NCI-H1436 (cell line): ENCODE measurements at regions not wholly inside any gene's neighbourhood (a gene's known extent, or its start where the extent isn't known, plus 50 kb on each side); places are given as distances from the start of the nearest gene placed in this dataset.

Experiments
- DNase-seq: peaks from one replicate; lab custom pipeline; 2025; lab: John Stamatoyannopoulos, UW

- no peak for DNase-seq
Measured at GRCh38 chrX:109843963-109844751, 111.1 kb upstream of the ACSL4 start.

- no peak for DNase-seq
Measured at GRCh38 chrX:109844986-109845385, 111.9 kb upstream of the ACSL4 start.

DNA sequence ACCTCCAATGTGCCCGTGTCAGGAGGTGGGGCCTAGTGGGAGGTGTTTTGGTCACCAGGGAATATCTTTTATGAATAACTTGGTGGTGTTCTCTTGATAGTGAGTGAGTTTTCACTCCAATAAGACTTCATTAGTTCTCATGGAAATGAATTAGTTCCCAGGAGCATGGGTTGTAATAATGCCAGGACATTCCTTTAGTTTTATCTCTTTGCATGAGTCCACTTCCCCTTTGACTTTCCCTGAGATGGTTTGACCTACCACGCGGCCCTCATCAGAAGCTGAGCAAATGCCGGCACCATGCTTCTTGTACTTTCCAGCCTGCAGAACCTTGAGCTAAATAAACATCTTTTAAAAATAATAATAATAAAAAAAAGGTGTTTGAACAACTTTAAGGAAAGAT lies 112.9 kb upstream of the ACSL4 start:
- no peak for DNase-seq

GRCh38 chrX:109847257-109848187 lies 114.5 kb upstream of the ACSL4 start:
- DNase-seq, result no peak

GRCh38 chrX:109848461-109849050 lies 115.5 kb upstream of the ACSL4 start:
- no peak for DNase-seq

GRCh38 chrX:109854096-109854495 lies 121.0 kb upstream of the ACSL4 start:
- no peak for DNase-seq

DNA sequence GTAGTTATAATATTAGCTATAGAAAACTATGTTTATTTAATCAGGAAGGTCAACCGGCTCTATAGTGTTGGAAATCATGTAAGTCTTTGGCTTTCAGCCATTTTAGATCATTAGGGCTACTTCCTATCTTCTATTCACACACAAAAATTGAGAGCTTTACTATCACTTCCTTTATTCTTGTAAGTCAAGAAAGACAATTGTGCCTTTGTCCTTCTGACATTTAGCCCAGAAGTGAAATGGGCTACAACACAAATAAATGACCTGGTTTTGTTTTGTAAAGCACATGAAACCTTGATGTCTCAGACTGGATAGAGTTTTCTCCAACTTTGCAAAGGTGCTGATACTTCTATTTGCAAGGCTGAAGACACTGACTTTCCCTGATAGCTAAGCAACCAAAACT lies 122.4 kb upstream of the ACSL4 start:
- no peak for DNase-seq

- DNase-seq, result peak; percentile 37
Measured at GRCh38 chrX:109856974-109857373, 123.9 kb upstream of the ACSL4 start.

GRCh38 chrX:109857584-109858228 lies 124.6 kb upstream of the ACSL4 start:
- no peak for DNase-seq

DNA sequence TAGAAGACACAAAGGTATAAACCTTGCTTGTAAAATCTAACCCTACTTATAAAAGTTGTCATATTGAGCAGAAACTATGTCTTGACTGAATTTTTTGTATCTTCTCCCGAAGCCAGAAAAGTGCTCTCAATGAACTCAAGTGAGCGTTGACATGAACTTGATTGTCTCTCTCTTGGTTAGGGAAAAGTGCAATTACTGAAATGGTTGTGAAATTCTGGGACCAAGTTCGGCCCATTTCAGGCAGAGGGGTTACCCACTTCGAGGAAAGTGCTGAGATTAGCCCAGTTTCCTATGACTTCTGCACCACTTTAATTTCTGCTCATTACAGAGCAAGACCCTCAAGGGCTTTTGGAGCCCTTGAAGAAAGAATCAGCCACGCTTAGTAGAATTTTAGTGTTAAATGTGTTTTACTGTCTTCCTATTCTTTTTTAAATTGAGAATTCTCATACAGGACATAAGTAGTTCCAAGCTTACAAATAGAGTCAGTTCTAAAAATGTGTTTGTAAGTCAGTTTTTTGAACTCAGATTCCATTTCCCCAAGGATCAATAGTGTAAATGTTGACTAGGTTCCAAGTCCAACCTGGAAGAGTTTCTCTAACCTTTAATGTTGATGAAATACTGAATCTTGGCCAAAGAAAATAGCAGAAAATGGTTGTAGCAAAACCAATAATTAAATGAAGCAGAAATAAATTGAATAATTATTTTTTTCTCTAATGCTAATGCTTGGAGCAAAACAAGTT lies 125.7 kb upstream of the ACSL4 start:
- no peak for DNase-seq

DNA sequence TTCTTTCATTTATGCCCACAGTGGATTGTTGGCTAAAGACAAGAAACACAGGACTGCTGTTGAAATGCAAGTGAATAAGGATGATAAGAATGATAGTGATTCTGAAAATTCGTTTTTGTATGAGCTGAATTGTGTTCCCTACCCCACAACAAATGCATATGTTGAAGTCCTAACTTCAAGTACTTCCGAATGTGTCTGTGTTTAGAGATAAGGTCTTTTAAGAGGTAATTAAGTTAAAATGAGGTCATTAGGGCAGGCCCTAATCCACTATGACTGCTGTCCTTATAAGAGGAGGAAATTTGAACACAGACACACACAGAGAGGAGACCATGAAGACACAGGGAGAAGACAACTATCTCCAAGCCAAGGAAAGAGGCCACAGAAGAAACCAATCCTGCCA lies 126.6 kb upstream of the ACSL4 start:
- DNase-seq, result no peak

DNA sequence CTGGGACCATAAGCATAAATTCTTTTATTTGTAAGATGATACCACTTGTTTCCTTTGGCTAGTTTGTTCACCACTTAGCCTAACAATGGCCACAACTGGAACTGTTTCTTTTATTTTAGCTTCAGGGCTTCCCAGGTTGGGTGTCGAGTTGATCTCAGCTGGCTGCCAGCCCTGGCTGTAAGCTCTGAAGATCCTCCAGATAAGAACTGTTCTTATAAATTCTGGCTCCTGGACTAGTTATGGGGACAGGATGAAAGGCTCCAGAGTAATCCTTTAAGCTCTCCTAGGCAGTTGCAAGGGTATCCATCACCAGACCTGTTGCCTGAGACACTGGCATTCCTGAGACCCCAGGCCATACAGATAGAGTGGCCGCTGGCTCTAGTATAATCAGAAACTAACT lies 129.4 kb upstream of the ACSL4 start:
- no peak for DNase-seq

DNA sequence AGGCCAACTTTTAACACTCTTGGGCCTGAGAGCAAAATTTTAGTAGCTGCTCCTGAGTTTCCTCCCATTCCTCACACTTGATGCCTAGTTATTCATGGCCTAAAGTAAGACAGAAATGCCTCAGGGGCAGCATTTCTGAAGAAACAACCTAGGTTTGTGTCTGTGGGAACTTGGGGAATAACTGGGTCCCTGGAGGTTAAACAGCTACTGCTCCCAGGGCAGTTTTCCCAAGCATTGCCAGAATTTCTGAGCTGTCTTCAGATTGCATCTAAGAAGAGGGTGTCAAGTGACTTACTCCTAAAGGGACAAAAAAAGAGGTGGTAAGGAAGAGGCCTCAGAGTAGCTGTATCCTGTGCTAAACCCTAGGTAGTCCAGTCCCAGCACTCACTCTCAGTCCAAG lies 130.8 kb upstream of the ACSL4 start:
- no peak for DNase-seq

DNA sequence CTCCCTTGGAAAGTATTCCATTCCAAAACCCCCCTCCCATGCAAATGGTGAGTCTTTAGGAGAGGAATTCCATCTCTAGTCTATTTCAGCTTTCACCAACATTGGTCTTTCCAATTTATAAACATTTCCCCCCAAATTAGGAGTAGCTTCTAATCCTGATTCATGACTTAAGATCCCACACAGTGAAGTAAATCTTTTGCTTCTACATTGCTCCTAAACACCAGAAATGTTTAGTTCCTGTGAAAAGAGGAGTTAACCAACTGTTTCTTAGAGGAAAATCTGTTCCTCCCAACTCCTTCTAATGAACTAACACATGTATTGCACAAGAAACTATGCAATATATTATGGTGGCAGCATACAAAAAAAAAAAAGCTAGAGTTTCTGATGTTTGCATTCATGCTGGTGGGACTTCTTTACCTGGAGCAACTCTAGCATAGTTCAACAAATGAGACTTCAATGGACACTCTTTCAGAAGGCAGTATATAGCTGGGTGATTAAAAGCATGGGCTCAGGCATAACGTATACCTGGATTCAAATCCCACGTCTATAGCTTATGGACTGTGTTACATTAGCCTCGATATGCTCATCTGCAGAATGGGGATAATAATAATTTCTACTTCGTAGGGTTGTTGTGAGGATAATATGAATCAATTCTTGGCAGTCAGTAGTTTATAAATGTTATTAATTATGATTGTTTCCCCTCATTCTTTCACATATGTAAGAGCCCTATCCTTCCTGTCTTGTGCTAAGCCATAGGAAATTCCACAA lies 131.6 kb upstream of the TMEM164 start:
- DNase-seq, result no peak

- no peak for DNase-seq
Measured at GRCh38 chrX:109872021-109872732, 130.7 kb upstream of the TMEM164 start.

DNA sequence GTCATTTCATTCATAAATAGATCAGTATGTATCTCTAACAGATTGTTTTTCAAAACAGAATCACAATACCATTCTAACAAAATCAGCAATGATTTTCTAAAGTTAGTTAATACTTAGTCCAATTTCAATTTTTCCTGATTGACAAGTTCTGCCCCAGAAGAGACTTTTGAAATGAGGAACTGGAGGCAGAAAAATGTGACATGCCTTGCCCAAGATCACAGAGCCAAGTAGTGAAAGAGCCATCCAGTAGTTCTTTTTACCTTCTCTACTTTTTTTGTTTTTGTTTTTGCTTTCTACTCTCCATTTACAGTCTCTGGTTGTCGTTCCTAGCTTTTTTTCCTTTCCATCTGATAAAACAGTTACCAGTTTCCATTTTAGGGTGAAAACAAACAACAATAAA lies 129.3 kb upstream of the TMEM164 start:
- no peak for DNase-seq

- no peak for DNase-seq
Measured at GRCh38 chrX:109873983-109874382, 128.9 kb upstream of the TMEM164 start.

DNA sequence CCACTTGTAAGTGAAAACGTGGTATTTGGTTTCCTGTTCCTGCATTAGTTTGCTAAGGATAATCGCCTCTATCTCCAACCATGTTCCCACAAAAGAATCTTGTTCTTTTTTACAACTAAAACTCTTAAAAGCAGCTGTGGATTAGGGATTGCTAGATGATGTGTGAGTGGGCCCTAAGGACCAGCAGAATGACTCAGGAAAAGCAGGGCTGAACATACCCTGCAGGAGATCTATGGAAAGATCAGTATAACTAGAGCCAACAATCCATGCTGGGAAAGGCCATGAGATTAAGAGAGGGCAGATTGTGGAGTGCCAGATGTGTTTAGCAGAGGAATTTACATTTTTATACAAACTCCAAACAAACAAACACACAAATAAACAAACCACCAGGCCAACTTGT lies 128.4 kb upstream of the TMEM164 start:
- DNase-seq, result no peak

GRCh38 chrX:109875831-109876230 lies 127.1 kb upstream of the TMEM164 start:
- no peak for DNase-seq

- DNase-seq, result no peak
Measured at GRCh38 chrX:109878236-109878635, 124.7 kb upstream of the TMEM164 start.
